Neuronal stem cell (in vitro differentiated cells): ENCODE measurements at regions not wholly inside any gene's neighbourhood (a gene's known extent, or its start where the extent isn't known, plus 50 kb on each side); places are given as distances from the start of the nearest gene placed in this dataset.
"Not testable (repeated sequence)": the region's sequence is repeated elsewhere in the genome, so short reads cannot be mapped to it uniquely, and the experiment has no call there.

Experiments used
- DNase-seq: peaks from one replicate; pipeline ENCODE4 v3.0.0-alpha.2; 2013; ENCODE audit warnings: low spot score
- H2AFZ ChIP-seq: one replicate; pipeline ENCODE4 v1.6.1; 2013; ENCODE audit warnings: mild to moderate bottlenecking, low read length, inconsistent platforms
- H2AK5ac ChIP-seq: 2 replicates; pipeline ENCODE4 v1.6.1; 2013; ENCODE audit warnings: low read depth, mild to moderate bottlenecking, inconsistent platforms, low read length, moderate library complexity, mixed read lengths
- H2BK120ac ChIP-seq: 2 replicates; pipeline ENCODE4 v1.6.1; 2013; ENCODE audit warnings: low read depth, mild to moderate bottlenecking, inconsistent platforms, low read length, moderate library complexity, mixed read lengths
- H2BK12ac ChIP-seq: one replicate; pipeline ENCODE4 v1.6.1; 2013; ENCODE audit warnings: low read length, inconsistent platforms
- H2BK15ac ChIP-seq: 2 replicates; pipeline ENCODE4 v1.6.1; 2013; ENCODE audit warnings: mild to moderate bottlenecking, low read length, inconsistent platforms, mixed read lengths
- H2BK5ac ChIP-seq: one replicate; pipeline ENCODE4 v1.6.1; 2013; ENCODE audit warnings: inconsistent platforms, mild to moderate bottlenecking, low read length, moderate library complexity
- H3K14ac ChIP-seq: one replicate; pipeline ENCODE4 v1.6.1; 2013; ENCODE audit warnings: low read length, inconsistent platforms
- H3K18ac ChIP-seq: 2 replicates; pipeline ENCODE4 v1.6.1; 2013; ENCODE audit warnings: low read length, inconsistent platforms
- H3K23ac ChIP-seq: 2 replicates; pipeline ENCODE4 v1.6.1; 2013; ENCODE audit warnings: low read depth, mild to moderate bottlenecking, mixed read lengths, low read length, inconsistent platforms; ENCODE audit not compliant: poor library complexity
- H3K27ac ChIP-seq: replicated peaks from 3 replicates; pipeline ENCODE4 v1.5.1; 2013; ENCODE audit warnings: low read length, inconsistent platforms
- H3K27me3 ChIP-seq, 3 experiments: 2 replicates each; pipeline ENCODE4 v1.6.1; 2013; ENCODE audit warnings: low read length in 3 of 3, mild to moderate bottlenecking in 2 of 3, inconsistent platforms in 1 of 3, low read depth in 1 of 3, mixed read lengths in 1 of 3, moderate library complexity in 1 of 3; ENCODE audit not compliant: control insufficient read depth in 3 of 3, insufficient read depth in 3 of 3
- H3K36me3 ChIP-seq, 2 donors: replicated peaks in 1 of 2; 2 replicates each; pipeline ENCODE4 v1.6.1; 2013; ENCODE audit warnings: low read length in 2 of 2; ENCODE audit not compliant: control insufficient read depth in 2 of 2, insufficient read depth in 2 of 2
- H3K4ac ChIP-seq: 2 replicates; pipeline ENCODE4 v1.6.1; 2013; ENCODE audit warnings: inconsistent platforms, mild to moderate bottlenecking, low read length, moderate library complexity
- H3K4me1 ChIP-seq, 2 donors: 1 replicate in 1 of 2; 2 replicates in 1 of 2; pipeline ENCODE4 v1.6.1; 2013; ENCODE audit warnings: low read length in 2 of 2, low read depth in 1 of 2; ENCODE audit not compliant: control insufficient read depth in 2 of 2, insufficient read depth in 1 of 2
- H3K4me2 ChIP-seq: one replicate; pipeline ENCODE4 v1.6.1; 2013; ENCODE audit warnings: mild to moderate bottlenecking, low read length, inconsistent platforms; ENCODE audit not compliant: insufficient read depth, poor library complexity, severe bottlenecking
- H3K4me3 ChIP-seq, 2 donors: 2 replicates each; pipeline ENCODE4 v1.5.1; 2013; ENCODE audit warnings: low read length in 2 of 2, mild to moderate bottlenecking in 2 of 2, inconsistent platforms in 1 of 2, moderate library complexity in 1 of 2
- H3K79me1 ChIP-seq: one replicate; pipeline ENCODE4 v1.6.1; 2013; ENCODE audit warnings: low read depth, mild to moderate bottlenecking, inconsistent platforms, low read length, moderate library complexity
- H3K9ac ChIP-seq: one replicate; pipeline ENCODE4 v1.6.1; 2013; ENCODE audit warnings: mild to moderate bottlenecking, low read depth, low read length, inconsistent platforms; ENCODE audit not compliant: poor library complexity
- H3K9me3 ChIP-seq, 2 donors: replicated peaks in 1 of 2; 2 replicates each; pipeline versions ENCODE3 to v1.6.1; 2013; ENCODE audit warnings: low read length in 2 of 2, mild to moderate bottlenecking in 2 of 2, inconsistent platforms in 1 of 2, low read depth in 1 of 2, mixed read lengths in 1 of 2, moderate library complexity in 1 of 2; ENCODE audit not compliant: control insufficient read depth in 2 of 2, insufficient read depth in 1 of 2
- H4K8ac ChIP-seq: one replicate; pipeline ENCODE4 v1.6.1; 2013; ENCODE audit warnings: low read depth, mild to moderate bottlenecking, inconsistent platforms, low read length, moderate library complexity
- H4K91ac ChIP-seq: one replicate; pipeline ENCODE4 v1.6.1; 2013; ENCODE audit warnings: low read length, low read depth, mild to moderate bottlenecking, inconsistent platforms; ENCODE audit not compliant: poor library complexity
- WGBS, 2 donors: extraction: QIAGEN DNeasy Blood & Tissue Kit; methylation state at CpG; one replicate each; pipeline ENCODE4 v1.1.7; 2013; ENCODE audit warnings: missing lambda C conversion rate in 2 of 2, mixed read lengths in 1 of 2; ENCODE audit not compliant: insufficient read length in 2 of 2, insufficient replicate concordance in 1 of 2; ENCODE audit errors: extremely low coverage in 2 of 2; 5-methylcytosine and 5-hydroxymethylcytosine counted together

GRCh38 chr6:122886481-122886880, 97.4 kb downstream of the SMPDL3A start:
- Histone ChIP-seq H3K4me1 (no peaks in the 10 kb centered on the region), H3K4ac (no peak overlapping the region), H3K9ac (no peak overlapping the region), H2BK5ac (no peak overlapping the region), H3K4me3 (no peak overlapping the region), H2BK15ac (no peak overlapping the region), H4K91ac (no peak overlapping the region), H2AK5ac (no peak overlapping the region), H3K79me1 (no peaks in the 10 kb centered on the region), H2BK120ac (no peak overlapping the region), H3K27ac (no peak overlapping the region), H3K36me3 (no peaks in the 10 kb centered on the region), H3K4me2 (no peak overlapping the region), H3K9me3 (no peaks in the 10 kb centered on the region), H2AFZ (peak overlapping the region; percentile 3), H2BK12ac (no peak overlapping the region), H3K14ac (no peak overlapping the region), H3K27me3 (no peaks in the 10 kb centered on the region), H3K23ac (no peak overlapping the region), H3K18ac (no peak overlapping the region), H4K8ac (no peak overlapping the region)
- no peak for DNase-seq
- no CpG with 5 or more reads among the region's 4 CpGs for WGBS, 2 donors

DNA sequence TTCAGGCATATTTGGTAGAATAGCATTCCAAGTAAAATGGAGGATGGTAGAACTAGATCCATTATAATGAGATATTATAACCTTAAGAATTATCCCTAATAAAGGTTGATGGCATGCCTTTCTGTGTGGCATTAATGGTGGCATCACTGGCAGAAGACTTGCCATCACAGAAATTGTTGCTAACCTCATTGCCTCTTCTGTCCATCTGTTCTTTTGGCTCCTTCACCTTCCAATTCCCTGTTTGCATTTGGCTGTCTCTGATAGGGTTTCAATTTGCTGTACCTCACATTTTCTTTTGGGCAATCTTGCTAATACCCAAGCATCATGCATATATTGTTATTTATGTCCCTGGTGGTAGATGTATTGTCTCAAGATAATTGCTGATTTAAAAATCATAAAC, 98.9 kb downstream of the SMPDL3A start:
- no peak overlapping the region for H3K4ac ChIP-seq
- H4K8ac ChIP-seq = no peak overlapping the region
- H3K4me1 ChIP-seq = no peaks in the 10 kb centered on the region
- no peak overlapping the region for H2BK5ac ChIP-seq
- H2BK120ac ChIP-seq = no peak overlapping the region
- H2BK12ac ChIP-seq = no peak overlapping the region
- H2AFZ ChIP-seq = no peak overlapping the region
- no peaks in the 10 kb centered on the region for H3K27me3 ChIP-seq
- H3K79me1 ChIP-seq = no peaks in the 10 kb centered on the region
- H3K14ac ChIP-seq = no peak overlapping the region
- no peak overlapping the region for H3K27ac ChIP-seq
- no peak overlapping the region for H2AK5ac ChIP-seq
- H3K4me2 ChIP-seq = no peak overlapping the region
- no peak overlapping the region for H4K91ac ChIP-seq
- no peak overlapping the region for H3K18ac ChIP-seq
- no peak overlapping the region for H3K4me3 ChIP-seq
- no peaks in the 10 kb centered on the region for H3K9me3 ChIP-seq
- no peak overlapping the region for H3K23ac ChIP-seq
- no peak for DNase-seq
- H3K36me3 ChIP-seq = no peaks in the 10 kb centered on the region
- H2BK15ac ChIP-seq = no peak overlapping the region
- no peak overlapping the region for H3K9ac ChIP-seq

- H3K36me3 ChIP-seq, H3K27ac ChIP-seq, H2AK5ac ChIP-seq, H3K14ac ChIP-seq, H2BK120ac ChIP-seq, DNase-seq, H3K4ac ChIP-seq, H3K27me3 ChIP-seq, H2BK12ac ChIP-seq, H3K18ac ChIP-seq, H4K8ac ChIP-seq, H3K9ac ChIP-seq, H4K91ac ChIP-seq, H3K79me1 ChIP-seq, H3K4me2 ChIP-seq, H3K4me3 ChIP-seq, H3K23ac ChIP-seq, H3K9me3 ChIP-seq, H3K4me1 ChIP-seq, H2AFZ ChIP-seq, H2BK15ac ChIP-seq, H2BK5ac ChIP-seq: not testable (repeated sequence)
- no CpG with 5 or more reads among the region's 1 CpG for WGBS, 2 donors
Observed at GRCh38 chr6:122888680-122889079, 99.6 kb downstream of the SMPDL3A start.

DNA sequence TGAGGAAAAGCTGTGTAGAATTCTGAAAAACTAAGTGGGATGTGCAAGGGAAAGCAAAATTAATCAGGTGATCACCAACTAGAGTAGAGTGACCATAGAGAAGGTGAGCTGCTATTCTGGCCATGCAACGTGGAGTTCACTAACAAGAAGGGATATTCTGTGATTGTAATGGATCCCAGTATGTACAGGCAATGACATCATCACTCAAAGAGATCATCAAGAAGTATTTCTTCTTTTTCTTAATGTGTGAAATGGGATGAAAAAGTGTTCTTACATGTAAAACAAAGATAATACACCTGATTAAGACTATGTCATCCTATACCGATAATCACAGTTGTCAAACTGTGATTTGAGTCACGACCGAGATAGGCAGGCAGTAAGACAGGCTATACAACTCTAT, 101.2 kb downstream of the SMPDL3A start:
- Histone ChIP-seq H3K18ac (no peak overlapping the region), H3K4ac (no peak overlapping the region), H2AFZ (no peak overlapping the region), H2AK5ac (no peak overlapping the region), H2BK15ac (no peak overlapping the region), H3K27me3 (no peaks in the 10 kb centered on the region), H3K36me3 (no peaks in the 10 kb centered on the region), H3K4me3 (no peak overlapping the region), H4K91ac (no peak overlapping the region), H3K79me1 (no peaks in the 10 kb centered on the region), H4K8ac (no peak overlapping the region), H3K4me2 (no peak overlapping the region), H3K27ac (no peak overlapping the region), H3K9ac (no peak overlapping the region), H3K9me3 (no peaks in the 10 kb centered on the region), H3K4me1 (no peaks in the 10 kb centered on the region), H3K14ac (no peak overlapping the region), H2BK5ac (no peak overlapping the region), H2BK120ac (no peak overlapping the region), H2BK12ac (no peak overlapping the region), H3K23ac (no peak overlapping the region)
- no CpG with 5 or more reads among the region's 4 CpGs for WGBS, 2 donors
- no peak for DNase-seq
